GM19043 (cell line): ENCODE measurements at regions not wholly inside any gene's neighbourhood (a gene's known extent, or its start where the extent isn't known, plus 50 kb on each side); places are given as distances from the start of the nearest gene placed in this dataset.
"Not testable (repeated sequence)": the region's sequence is repeated elsewhere in the genome, so short reads cannot be mapped to it uniquely, and the experiment has no call there.

Source experiments
- ATAC-seq: cut with Tn5 transposase; IDR thresholded peaks from one replicate; pipeline ENCODE4 v1.9.1; 2021; ENCODE audit warnings: low read depth; ENCODE audit not compliant: unreplicated experiment

GRCh38 chr6:135129136-135129856 is 51.8 kb upstream of the MYB start:
- peak; percentile 58 for ATAC-seq

- ATAC-seq: peak; percentile 80
Measured at GRCh38 chr6:135128268-135128914, 52.7 kb upstream of the MYB start.

- ATAC-seq: no peak
Measured at GRCh38 chr6:135126729-135127128, 54.4 kb upstream of the MYB start.

GRCh38 chr6:135126034-135126433 is 55.1 kb upstream of the MYB start:
- ATAC-seq: no peak

- ATAC-seq: no peak
Measured at GRCh38 chr6:135121434-135121833, 59.7 kb upstream of the MYB start.

GRCh38 chr6:135118134-135118730 is 62.9 kb upstream of the MYB start:
- ATAC-seq: no peak

- ATAC-seq: no peak
Measured at GRCh38 chr6:135117413-135117968, 62.9 kb upstream of the HBS1L start.

GRCh38 chr6:135116571-135116970 is 61.9 kb upstream of the HBS1L start:
- no peak for ATAC-seq

- ATAC-seq: no peak
Measured at GRCh38 chr6:135115834-135116233, 61.2 kb upstream of the HBS1L start.

GRCh38 chr6:135115411-135115810 is 60.8 kb upstream of the HBS1L start:
- ATAC-seq: no peak

GRCh38 chr6:135114355-135115145 is 59.9 kb upstream of the HBS1L start:
- ATAC-seq: peak; percentile 58

GRCh38 chr6:135113860-135114259 is 59.2 kb upstream of the HBS1L start:
- ATAC-seq: no peak

GRCh38 chr6:135112951-135113350 is 58.3 kb upstream of the HBS1L start:
- ATAC-seq: not testable (repeated sequence)

GRCh38 chr6:135110261-135110781 is 55.7 kb upstream of the HBS1L start:
- not testable (repeated sequence) for ATAC-seq

GRCh38 chr6:135109761-135110160 is 55.1 kb upstream of the HBS1L start:
- no peak for ATAC-seq

- no peak for ATAC-seq
Measured at GRCh38 chr6:135108692-135109091, 54.1 kb upstream of the HBS1L start.

GRCh38 chr6:135106611-135107010 is 52.0 kb upstream of the HBS1L start:
- ATAC-seq: no peak

GRCh38 chr6:135105710-135106109 is 51.1 kb upstream of the HBS1L start:
- no peak for ATAC-seq

GRCh38 chr6:135105299-135105698 is 50.7 kb upstream of the HBS1L start:
- no peak for ATAC-seq
